Kidney (tissue), 13 donors: ENCODE measurements at regions not wholly inside any gene's neighbourhood (a gene's known extent, or its start where the extent isn't known, plus 50 kb on each side); places are given as distances from the start of the nearest gene placed in this dataset.

Experiments used
- DNase-seq, 5 donors: peaks; one replicate each; pipeline ENCODE4 v3.0.0-alpha.2; 2013 to 2020
- FAIRE-seq: peaks from 2 replicates; lab custom pipeline; 2012; peaks lifted over from hg19 to GRCh38; lab: Jason Lieb, UNC
- H3K27ac ChIP-seq, 2 donors: one replicate each; pipeline ENCODE4 v1.7.0; 2013; ENCODE audit warnings: low read depth in 2 of 2, low read length in 2 of 2, inconsistent platforms in 1 of 2
- H3K27me3 ChIP-seq: one replicate; pipeline ENCODE4 v1.7.1; 2013; ENCODE audit warnings: low read length, inconsistent platforms; ENCODE audit not compliant: control insufficient read depth, insufficient read depth
- H3K36me3 ChIP-seq, 3 donors: one replicate each; pipeline versions ENCODE4 v1.7.0 to v1.7.1; 2013; ENCODE audit warnings: low read length in 3 of 3, control low read depth in 1 of 3, inconsistent platforms in 1 of 3; ENCODE audit not compliant: insufficient read depth in 3 of 3, control insufficient read depth in 2 of 3
- H3K4me1 ChIP-seq, 3 donors: one replicate each; pipeline versions ENCODE4 v1.7.0 to v1.7.1; 2013; ENCODE audit warnings: low read length in 3 of 3, inconsistent platforms in 1 of 3, low read depth in 1 of 3; ENCODE audit not compliant: control insufficient read depth in 2 of 3, insufficient read depth in 2 of 3
- H3K4me3 ChIP-seq, 3 donors: one replicate each; pipeline versions ENCODE4 v1.7.0 to v1.8.1; 2013; ENCODE audit warnings: low read length in 3 of 3, control low read depth in 1 of 3, inconsistent platforms in 1 of 3
- H3K9ac ChIP-seq, 3 donors: one replicate each; pipeline versions ENCODE4 v1.7.0 to v1.7.1; 2013; ENCODE audit warnings: low read length in 3 of 3, control low read depth in 1 of 3, inconsistent platforms in 1 of 3
- H3K9me3 ChIP-seq, 3 donors: one replicate each; pipeline versions ENCODE4 v1.7.0 to v1.7.1; 2013; ENCODE audit warnings: low read length in 3 of 3, control low read depth in 1 of 3, inconsistent platforms in 1 of 3; ENCODE audit not compliant: control insufficient read depth in 2 of 3, insufficient read depth in 1 of 3
- intact Hi-C: fragments of 100-400 bp; cut with DNase I; formaldehyde crosslinking; loops from one replicate; pipeline ENCODE4 v1.11.1; 2022
- TF ChIP-seq, protein P1 (sequence below): IDR thresholded peaks from 3 replicates; pipeline ENCODE4 v1.5.1; 2012; ENCODE audit warnings: mild to moderate bottlenecking, moderate library complexity, borderline replicate concordance; ENCODE audit not compliant: insufficient read depth; ENCODE audit errors: extremely low read depth
- donor health status: control.
- donor health status: control.
- donor health status: control.
- donor health status: control.
- donor health status: control.
- donor health status: DM: yes; HTN: yes; CAD: no.
- donor health status: Normal renal cell carcinoma (clear cell type).

DNA sequence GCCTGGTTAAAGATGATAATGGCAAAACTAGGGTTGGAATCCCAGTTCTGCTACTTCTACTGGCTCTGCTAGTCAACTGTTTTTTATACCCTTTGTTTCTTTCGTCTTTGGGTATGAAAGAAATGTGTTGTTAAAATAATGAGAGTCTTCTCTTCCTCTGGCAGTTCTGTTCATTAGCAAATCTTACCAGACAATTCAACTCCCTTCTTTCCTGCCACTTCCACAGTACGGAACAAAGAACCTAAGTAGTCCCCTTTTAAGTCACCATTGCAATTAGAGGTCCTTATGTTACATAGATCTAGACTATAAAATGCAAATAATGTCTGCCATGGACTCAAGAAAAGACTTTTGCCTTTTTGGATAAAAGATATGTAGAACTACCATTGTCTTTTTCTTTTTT is 134.1 kb downstream of the RND3 start:
- H3K27ac ChIP-seq: no peak overlapping the region
- DNase-seq: no peak
- H3K9ac ChIP-seq: no peak overlapping the region
- no peaks in the 10 kb centered on the region for H3K36me3 ChIP-seq
- no peak overlapping the region for H3K4me3 ChIP-seq
- no peaks in the 10 kb centered on the region for H3K9me3 ChIP-seq
- TF ChIP-seq, protein P1, sequence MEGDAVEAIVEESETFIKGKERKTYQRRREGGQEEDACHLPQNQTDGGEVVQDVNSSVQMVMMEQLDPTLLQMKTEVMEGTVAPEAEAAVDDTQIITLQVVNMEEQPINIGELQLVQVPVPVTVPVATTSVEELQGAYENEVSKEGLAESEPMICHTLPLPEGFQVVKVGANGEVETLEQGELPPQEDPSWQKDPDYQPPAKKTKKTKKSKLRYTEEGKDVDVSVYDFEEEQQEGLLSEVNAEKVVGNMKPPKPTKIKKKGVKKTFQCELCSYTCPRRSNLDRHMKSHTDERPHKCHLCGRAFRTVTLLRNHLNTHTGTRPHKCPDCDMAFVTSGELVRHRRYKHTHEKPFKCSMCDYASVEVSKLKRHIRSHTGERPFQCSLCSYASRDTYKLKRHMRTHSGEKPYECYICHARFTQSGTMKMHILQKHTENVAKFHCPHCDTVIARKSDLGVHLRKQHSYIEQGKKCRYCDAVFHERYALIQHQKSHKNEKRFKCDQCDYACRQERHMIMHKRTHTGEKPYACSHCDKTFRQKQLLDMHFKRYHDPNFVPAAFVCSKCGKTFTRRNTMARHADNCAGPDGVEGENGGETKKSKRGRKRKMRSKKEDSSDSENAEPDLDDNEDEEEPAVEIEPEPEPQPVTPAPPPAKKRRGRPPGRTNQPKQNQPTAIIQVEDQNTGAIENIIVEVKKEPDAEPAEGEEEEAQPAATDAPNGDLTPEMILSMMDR: no peak
- H3K27me3 ChIP-seq: no peaks in the 10 kb centered on the region
- H3K4me1 ChIP-seq: no peaks in the 10 kb centered on the region
- intact Hi-C loops: no loop called here
- FAIRE-seq: no peak

DNA sequence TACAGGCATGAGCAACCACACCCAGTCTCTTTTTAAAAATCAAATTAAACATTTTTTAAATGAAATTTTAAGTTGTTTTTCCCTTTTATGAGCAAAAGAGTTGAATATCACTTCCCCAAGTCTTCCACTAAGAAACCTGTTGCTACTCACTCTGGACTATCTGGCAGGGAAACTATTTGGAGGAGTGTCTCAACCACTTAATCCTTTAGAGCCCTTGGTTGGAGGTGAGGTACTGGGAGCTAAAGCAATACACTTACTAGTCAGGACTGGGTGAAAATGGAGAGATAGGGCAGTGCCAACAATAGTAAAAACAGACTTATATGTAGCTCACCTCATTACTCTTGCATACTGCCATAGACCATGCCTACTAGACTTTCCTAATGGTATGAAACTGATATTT is 135.5 kb downstream of the RND3 start:
- intact Hi-C loops: no loop called here
- Histone ChIP-seq H3K9ac (no peak overlapping the region), H3K36me3 (no peaks in the 10 kb centered on the region), H3K4me1 (no peaks in the 10 kb centered on the region), H3K4me3 (no peak overlapping the region), H3K27ac (no peak overlapping the region), H3K9me3 (no peaks in the 10 kb centered on the region), H3K27me3 (no peaks in the 10 kb centered on the region)
- TF ChIP-seq, protein P1: no peak
- no peak for FAIRE-seq
- DNase-seq: no peak

DNA sequence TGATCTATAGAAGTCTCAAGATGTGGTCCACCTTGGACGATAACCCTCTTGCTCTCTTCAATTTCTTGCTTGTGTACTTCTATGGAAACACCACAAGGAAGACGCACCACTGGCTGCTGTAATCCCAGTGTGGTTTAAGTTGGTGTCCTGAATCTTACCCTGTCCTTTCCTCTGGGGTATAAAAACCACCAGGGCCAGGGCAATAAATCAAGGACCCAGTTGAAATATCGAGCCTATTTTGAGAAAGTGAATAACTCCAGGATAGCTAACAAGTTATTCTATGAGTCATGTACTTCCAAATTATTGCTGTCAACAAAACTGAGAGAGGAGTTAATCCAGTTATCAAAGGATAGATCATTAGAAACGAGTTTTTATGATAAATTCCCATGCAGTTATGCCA is 137.0 kb downstream of the RND3 start:
- DNase-seq (no peak), FAIRE-seq (no peak)
- no peak overlapping the region for H3K9ac ChIP-seq
- intact Hi-C loops: no loop called here
- no peaks in the 10 kb centered on the region for H3K36me3 ChIP-seq
- H3K27ac ChIP-seq: no peak overlapping the region
- no peaks in the 10 kb centered on the region for H3K4me1 ChIP-seq
- H3K4me3 ChIP-seq: no peak overlapping the region
- no peaks in the 10 kb centered on the region for H3K27me3 ChIP-seq
- no peaks in the 10 kb centered on the region for H3K9me3 ChIP-seq
- TF ChIP-seq, protein P1: no peak

DNA sequence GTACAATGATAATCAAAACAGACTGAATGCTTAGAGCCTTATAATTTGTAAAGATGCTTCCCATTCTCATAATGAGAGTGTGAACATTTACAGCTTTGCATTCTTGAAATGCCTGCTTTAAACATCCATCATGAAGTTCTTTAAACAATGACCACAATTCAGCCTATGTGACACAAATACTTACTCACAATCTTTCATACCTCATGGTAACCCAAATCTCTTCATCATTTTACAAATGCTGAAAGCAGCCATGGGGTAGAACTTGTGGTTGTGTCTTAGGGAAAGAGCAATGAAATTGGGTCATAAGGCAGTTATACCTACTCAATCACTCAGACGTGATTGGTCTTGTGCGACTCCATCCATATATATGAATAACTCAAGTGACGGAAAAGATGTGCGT is 140.7 kb downstream of the RND3 start:
- no peaks in the 10 kb centered on the region for H3K9me3 ChIP-seq

More for the DNA sequence above, 140.7 kb downstream of the RND3 start:
- DNase-seq (no peak), FAIRE-seq (no peak)
- H3K4me1 ChIP-seq: no peaks in the 10 kb centered on the region
- H3K36me3 ChIP-seq: no peaks in the 10 kb centered on the region
- no peak overlapping the region for H3K9ac ChIP-seq
- no peak overlapping the region for H3K27ac ChIP-seq
- intact Hi-C loops: no loop called here
- TF ChIP-seq, protein P1: no peak
- H3K27me3 ChIP-seq: no peaks in the 10 kb centered on the region
- H3K4me3 ChIP-seq: no peak overlapping the region
